ENCODE measurements at regions not wholly inside any gene's neighbourhood (a gene's known extent, or its start where the extent isn't known, plus 50 kb on each side); places are given as distances from the start of the nearest gene placed in this dataset.

DNA sequence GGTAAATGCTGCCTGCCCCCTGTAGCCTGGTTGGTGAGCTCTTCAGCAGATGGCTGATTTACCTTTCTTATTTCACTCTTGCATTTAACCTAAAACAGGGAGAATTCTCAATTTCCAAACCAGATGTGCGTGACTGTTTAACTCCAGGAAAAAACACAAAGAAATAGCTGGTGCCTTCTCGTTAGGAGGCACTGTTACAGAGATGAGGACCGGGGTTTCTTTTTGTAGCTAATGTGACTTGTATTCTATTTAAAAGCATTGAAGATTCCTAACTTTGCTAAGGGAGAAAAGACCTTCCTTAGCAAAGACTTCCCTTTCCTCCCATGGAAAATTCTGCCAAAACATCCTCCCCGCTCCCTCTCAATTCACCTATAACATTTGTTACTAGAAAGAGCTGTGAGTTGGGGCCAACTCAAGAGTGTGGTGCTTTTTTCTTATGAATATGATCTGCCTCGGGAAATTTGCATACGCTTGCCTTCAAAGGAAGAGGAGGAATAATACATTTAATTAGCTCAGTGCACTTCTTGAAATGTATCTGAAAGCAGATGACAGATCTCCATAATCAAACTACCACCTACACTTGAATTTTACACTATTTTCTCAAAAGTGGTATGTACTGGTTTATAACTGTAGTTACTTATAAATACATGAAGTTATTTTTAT is 102.0 kb upstream of the ARID2 start:
- DNase-seq = no peak

DNA sequence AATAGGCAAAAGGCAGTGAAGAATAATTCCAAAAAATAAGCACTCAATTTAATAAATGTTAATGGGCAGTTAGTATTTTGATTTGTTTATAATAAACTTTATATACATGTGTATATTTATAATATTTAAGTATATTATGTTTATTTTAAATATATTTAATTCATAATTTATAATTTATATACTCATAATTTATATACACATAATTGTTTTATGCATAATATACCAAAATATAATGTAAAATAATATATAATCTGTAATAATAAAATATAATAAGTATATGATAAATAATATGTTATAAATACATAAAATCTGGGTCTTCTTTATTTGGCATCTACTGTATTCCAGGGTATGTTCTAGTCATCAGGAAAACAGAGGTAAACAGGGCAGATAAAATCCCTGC is 100.2 kb upstream of the ARID2 start:
- DNase-seq = no peak

DNA sequence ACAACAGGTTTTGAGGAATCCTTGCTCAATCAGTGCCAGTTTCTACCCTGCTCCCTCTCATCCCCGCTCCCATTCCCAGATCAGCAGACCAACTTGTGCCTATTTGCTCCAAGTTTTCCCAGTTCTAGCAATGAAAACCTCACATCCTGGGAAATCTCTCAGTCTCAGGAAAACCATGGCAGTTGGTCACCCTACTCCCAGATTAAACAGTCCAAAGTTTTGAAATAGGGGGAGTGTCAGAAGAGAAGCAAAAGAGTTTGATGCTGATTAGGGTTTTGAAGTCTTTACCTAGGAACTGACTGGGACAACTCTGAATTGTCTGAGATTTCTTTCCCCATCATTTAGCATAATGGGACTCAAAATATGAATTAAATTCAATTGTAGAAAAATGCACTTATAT is 95.8 kb upstream of the ARID2 start:
- no peak for DNase-seq

DNA sequence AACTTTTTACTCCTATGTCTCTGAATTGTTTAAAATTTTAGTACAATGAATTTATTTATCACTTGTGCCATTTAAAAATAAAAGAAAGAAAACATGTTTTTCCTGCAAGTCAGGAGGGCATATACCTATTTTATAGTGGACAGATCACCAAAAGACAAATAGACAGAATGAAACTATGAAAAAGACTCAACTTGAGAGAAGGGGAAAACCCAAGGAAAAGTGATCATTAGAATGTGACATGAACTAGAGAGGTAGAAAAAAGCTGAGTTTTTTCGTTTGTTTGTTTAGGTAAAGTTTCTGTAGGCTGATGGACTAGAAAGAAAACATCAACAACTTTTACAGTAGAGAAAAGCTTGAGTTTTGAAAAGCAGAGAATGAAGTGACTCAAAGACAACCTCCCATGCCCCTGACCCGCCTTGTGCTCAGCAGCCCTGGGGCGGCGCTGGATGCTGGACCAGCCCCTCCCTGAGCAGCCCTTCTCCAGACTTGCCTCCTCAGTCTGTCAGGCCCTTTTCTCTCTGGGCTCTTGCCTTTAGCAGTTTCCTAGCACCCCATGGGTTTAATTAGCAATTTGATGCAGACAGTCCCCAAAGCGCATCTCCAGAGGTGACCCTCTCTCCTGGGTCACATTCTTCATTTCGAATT is 95.1 kb upstream of the ARID2 start:
- DNase-seq = no peak

DNA sequence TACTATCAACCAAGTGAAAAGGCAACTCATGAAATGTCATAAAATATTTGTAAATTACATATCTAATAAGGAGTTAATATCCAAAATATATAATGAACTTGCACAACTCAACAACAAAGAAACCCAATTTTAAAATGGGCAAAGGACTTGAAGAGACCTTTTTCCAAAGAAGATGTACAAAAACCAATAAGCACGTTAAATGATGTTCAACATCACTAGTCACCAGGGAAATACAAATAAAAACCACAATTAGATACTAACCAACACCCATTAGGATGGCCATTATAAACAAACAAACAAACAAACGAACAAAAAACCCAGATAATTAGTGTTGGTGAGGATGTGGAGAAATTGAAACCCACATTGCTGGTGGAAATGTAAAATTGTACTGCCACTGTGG is 92.3 kb upstream of the ARID2 start:
- no peak for DNase-seq

DNA sequence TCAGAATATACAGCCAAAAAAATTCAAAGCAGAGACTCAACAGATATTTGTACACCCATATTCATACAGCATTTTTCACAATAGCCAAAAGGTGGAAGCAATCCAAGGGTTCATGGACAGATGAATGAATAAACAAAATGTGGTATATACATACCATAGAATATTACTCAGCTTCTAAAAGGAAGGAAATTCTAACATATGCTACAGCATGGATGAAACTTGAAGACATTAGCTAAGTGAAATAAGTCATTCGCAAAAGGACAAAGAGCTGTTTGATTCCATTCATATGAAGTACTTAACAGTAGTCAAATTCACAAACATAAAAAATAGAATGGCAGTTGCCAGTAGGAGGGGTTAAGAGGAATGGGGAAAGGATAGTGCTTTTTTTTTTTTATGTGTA is 91.8 kb upstream of the ARID2 start:
- DNase-seq = no peak

DNA sequence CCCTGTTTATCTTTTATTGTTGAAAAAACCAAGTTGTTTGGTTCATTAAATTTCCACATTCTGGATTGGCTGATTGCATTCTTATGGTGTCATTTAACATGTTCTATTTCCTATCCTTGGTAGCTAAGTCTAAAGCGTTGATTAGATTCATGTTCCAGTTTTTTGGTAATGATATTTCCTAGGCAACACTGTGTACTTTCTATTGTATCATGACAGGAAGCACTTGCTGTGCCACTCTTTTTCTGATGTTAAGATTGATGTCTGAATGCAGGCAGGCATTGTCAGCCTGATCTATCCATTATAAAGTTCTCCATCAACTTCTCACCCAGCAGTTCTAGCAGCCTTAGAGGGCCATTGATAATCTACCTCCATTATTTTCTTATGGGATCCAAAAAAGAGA is 91.1 kb upstream of the ARID2 start:
- DNase-seq = no peak

DNA sequence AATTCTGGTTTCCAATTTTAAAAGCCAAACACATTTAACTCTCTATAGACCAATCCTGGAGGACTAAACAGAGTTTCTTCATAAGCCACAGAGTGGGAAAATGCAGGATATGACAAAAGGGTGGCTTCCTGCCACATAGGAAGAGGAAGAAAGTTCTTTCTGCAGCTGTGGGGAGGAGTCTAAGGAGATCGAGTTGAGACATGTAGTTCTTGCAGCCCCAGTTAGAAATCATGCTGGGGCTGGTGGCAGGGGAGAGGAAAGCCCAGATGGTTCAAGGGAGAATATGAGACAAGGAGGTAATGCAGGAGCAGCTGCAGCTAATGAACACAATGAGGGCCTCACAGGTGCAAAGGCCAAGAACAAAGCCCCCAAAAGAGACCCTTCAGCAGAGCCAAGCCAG is 85.0 kb upstream of the ARID2 start:
- DNase-seq = peak; percentile 48

DNA sequence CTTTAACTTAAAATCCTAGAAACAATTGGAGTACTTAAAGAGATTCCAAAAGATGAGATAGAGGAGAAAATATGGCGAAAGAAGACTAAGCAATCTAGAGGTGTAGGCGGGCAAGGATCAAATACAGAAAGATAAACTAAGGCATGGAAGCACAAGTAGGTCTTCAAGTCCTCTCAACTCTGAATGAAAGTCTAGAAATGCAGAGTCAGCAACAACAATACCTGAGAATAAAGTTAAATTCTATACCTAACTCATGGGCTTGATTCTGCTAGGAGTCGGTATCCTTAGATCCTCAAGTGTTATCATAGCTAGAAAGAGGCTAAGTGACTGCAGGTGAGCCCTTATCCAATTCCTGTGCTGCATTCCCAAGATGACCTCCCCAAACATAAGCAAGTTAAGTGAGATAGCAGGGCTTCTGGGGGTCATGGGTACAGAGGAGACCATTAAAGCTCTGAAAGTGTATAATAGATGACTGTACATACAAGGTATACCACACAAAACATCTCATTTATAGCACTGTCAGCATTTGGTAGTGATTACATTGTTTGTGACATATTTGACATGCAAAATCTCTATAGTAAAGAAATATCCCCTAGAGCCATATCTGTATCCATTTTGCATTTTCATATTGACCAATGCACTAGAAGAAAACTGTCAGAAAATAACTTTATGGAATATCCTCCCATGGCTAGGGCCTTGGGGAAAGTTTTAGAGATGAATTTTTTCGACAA is 82.5 kb upstream of the ARID2 start:
- DNase-seq = no peak

DNA sequence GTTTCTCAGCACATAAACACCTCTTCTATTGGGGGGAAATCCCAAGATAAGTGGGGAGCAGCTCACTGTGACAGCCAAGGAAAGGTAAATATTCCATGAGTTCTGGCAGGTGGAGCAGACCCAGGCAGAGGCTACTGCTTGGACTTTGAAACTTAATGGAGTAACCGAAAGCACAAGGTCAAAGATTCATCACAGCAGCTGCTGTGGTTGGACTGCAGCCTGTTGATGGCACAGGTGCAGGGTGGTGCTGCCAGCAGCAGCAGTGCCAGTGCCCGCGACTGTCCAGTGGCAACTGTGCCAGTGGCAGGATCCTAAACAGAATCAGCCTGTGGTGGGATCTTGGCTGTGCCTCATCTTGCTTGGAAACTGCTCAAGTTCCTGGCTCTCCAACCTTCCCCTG is 81.4 kb upstream of the ARID2 start:
- no peak for DNase-seq

DNA sequence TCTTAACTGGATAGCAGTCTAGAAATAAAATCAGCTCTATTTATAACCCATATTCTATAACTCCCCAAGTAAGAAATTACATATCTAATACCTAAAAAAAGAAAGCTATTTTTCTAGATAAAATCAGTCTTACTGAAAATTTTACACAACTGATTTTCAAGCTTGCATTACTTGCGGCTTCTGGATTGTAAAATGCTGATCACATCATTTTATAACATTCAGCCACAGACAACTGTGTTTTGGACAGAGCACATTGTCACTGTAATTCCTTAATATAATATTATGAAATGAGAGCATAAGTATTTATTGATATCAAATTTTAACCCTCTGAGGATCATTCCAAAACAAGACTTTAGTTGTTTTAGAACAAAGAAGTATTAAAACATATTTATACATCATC is 78.5 kb upstream of the ARID2 start:
- no peak for DNase-seq

DNA sequence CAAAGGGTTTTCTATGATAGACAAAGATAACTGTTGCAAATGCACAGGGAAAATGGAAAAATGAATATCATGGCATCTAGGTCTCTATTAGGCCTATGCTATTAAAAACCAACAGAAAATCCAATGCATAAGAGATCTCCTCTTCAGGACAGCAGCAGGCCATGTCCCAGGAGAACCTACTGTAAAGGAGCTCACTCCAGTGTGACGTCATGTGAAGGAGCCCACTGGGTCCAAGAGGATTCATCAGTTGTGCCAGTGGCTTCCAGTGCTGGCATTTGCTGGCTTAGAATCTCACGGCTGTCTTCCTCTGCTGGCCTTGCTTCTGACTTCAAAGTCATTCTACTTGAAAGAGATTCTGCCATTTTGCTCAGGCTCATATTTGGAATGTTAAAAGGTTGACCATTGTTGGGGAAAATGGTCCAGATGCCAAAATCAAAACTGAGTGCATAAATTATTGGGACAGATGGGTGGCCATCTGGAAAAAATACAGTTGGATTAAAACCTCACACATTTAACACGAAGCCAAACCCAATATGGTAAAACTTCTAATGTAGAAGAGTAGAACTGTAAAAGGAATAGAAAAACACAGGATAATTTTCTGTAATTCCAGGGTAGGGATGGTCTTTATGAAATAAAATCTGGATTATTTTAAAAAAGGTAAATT is 75.4 kb upstream of the ARID2 start:
- DNase-seq = no peak

DNA sequence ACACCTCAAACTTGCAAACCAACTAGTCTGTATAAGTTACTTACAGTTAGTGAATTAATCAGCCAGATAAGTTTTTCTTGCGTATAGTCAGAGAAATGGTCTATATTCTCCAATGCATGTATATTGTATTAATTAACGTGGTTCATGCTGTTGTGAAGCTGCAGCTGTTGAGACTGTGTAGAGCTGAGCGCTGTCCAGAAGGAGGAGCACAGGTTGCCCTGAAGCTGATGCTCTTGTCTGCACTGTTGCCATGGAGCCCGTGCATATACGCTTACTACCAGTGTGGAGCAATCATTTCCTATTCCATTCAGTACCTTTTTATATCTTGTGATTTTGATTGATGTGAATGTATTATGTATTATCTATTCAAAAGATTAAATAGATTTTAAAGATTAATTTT is 74.3 kb upstream of the ARID2 start:
- no peak for DNase-seq

DNA sequence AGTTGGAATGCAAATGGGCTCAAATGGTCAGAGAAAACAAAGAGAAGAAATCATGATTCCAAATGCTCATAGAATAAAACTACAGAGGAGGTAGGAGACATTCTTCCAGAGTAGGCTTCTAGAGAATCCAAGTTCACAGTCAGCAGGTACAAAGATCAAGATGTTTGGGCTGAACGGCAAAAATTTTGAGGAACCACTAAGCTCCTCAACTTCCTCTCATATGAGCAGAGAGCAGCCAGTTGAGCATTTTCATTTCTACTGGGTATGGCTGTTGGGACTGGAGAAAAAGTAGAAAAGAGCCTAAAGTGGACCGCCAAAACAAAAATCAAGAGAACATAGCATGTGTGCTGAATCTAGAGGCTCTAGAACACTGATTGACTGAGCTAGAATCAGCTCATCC is 73.8 kb upstream of the ARID2 start:
- no peak for DNase-seq

DNA sequence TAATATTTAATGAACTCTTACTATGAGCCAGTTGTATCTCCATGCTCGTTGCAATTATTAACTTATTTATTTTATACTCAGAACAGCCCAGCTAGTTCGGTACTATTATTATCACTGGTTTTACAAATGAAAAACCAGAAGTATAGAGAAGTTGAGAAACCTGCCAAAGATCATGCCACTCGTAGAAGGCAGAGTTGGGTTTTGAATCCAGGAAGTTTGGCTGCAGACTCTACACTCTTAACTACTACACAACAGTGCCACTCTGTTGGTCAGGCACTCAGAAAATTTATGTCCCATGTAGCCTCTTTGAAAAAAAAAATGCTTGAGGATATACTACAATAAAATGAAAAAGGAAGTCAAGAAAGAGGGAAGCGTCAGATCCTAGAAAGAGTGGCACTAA is 71.5 kb upstream of the ARID2 start:
- no peak for DNase-seq

DNA sequence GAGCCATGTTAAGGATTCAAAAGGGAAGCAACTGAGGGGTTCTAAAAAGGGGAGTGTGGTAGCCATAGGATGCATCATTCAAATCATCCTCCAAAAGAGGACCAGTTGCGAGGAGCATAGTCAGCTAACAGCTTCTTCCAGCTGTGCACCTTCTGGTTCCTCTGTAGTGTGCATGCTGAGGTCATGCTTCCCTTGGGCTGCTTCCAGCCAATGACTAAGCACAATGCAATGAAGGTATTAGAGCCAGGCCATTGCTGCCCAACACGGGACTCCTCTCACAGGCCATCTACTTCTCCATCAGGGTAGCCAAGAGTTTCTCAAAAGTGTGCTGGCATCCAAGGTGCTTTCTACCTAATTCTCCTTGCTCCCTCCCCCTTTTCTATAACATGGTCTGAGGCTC is 69.2 kb upstream of the ARID2 start:
- no peak for DNase-seq

DNA sequence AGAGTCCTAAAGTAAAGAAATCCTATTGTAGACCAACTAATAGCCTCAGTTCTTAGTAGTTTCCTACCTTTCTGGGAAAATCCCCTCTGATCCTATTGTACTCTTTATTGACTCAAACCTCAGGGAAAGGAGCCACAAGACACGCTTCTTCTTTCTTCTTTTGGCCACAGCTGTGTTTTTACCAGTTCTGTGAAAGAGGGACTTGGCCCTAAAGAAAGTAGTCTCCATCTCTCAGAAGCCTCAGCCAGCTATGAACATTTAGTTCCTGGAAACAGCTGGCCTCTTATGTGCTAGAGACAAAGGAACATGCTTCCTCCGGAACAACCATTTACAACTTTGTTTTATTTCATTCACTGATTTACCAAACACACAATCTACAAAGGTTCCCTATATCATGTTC is 66.1 kb upstream of the ARID2 start:
- DNase-seq = peak; percentile 49

DNA sequence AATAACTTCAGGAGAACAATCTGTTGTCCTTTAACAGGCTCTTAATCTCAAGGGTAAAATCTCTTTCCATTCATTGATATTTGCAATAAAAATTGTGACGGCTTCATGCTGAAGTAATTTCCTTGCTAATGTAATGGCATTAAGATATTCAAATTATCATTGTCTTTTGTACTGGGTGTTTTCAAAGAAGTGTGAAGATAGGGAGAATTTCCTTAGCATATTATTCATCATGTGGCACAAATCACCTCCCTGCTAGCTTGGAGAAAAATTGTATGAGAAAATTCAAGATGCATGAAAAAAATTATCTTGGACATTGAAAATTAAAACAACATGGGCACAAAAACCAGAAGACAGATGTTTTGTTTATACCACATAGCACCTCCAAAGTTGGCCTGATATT is 63.6 kb upstream of the ARID2 start:
- DNase-seq = no peak

DNA sequence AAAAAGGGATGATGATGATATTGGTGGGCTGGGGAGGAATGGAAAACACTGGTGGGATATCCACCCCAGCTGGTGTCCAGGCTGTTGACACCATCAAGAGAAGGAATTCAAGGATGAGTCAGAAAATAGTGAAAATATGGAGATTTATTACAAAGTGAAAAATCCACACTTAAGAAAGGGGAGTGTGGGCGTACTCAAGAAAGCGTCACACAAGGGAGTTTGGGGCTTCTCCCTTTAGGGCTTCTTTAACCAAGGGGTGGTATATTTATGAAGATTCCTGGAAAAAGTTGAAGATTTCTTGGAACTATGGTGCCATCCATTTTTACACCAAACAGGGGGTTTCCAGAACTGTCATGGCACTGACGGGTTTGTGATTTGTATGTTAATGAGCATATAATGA is 63.1 kb upstream of the ARID2 start:
- DNase-seq = no peak

DNA sequence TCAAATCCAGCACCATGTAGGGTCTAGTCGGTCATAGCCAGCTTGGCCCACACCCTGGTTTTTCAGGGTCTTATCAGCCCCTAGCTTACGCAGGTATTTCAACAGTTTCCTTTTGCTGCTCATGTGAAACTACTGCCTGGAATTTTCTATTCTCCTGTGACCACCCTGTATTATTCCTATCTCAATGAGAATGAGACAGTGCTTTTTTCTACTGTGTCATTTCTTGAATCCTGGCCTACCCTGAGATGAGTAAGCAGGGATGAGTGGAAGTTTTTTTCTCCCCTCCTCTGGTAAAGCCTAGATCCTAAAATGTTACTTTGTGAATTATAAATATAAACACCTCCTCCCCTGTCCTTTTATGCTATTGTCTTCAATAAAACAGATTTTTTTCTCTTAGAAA is 62.7 kb upstream of the ARID2 start:
- DNase-seq = no peak

DNA sequence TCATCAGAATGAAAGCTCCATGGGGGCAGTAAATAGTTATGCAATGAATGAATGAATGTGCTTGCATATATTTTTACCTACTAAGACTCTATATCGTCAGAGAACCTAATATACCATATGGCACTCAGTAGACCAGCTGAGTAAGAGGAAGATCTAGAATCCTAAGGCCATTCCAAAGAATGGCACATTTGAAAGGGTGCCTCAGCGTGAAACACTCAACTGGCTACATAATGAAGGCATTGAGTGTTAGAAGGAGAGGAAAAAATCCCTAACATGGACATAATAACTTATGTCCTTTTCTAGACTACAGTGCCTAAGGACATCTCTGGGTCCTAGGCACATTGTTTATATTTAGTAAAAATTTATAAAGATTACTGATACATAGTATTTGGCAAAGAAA is 61.7 kb upstream of the ARID2 start:
- DNase-seq = no peak

DNA sequence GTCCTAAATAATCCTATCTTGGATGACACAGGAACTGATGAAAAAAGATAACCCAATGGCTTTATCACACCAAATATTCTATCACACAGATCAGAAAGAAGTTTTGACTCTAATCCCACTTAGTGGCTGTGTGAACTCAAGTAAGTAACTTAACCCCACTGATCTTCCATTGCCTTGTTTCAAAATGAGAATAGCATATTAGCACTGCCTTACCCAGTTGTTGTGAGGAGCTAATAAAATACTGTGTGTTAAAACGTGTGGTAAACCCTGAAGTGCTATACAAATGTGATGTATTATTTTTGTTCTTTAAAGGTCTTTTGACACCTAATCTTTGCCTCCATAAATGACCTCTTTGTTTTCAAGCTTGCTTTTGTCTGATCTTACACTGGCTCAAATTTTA is 60.9 kb upstream of the ARID2 start:
- no peak for DNase-seq

DNA sequence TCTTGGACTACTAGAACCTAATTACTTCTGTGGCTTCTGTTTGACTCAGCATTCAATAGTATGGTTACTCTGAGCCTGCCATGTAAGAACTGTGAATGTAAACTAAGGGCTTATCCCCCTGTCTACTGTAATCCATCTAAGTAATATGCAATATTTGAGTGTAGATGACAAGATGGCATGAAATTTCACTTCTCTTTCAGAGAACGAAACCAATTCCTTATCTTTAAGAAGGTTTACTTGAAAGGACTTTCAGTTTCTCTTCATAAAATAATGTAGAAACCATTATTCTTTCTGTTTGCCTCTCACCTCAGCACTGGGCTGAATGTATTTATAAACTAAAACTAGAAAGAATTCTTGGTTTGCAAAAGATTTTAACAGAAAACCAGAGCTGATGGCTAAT is 60.4 kb upstream of the ARID2 start:
- DNase-seq = no peak
